Osteoblast (primary cell): ENCODE measurements at regions not wholly inside any gene's neighbourhood (a gene's known extent, or its start where the extent isn't known, plus 50 kb on each side); places are given as distances from the start of the nearest gene placed in this dataset.
"Not testable (repeated sequence)": the region's sequence is repeated elsewhere in the genome, so short reads cannot be mapped to it uniquely, and the experiment has no call there.

Experiments used
- DNase-seq: peaks from one replicate; pipeline ENCODE4 v3.0.0; 2011; ENCODE audit warnings: low spot score, mixed read lengths; ENCODE audit not compliant: insufficient read length; ENCODE audit errors: missing footprints
- H2AFZ ChIP-seq: 2 replicates; pipeline ENCODE4 v1.6.0; 2011; ENCODE audit warnings: mild to moderate bottlenecking, low read length
- H3K27ac ChIP-seq: 2 replicates; pipeline ENCODE4 v1.5.1; 2011; ENCODE audit warnings: mild to moderate bottlenecking, low read depth, low read length, moderate library complexity
- H3K27me3 ChIP-seq: 2 replicates; pipeline ENCODE4 v1.6.0; 2012; ENCODE audit warnings: mild to moderate bottlenecking, control low read depth, inconsistent platforms, low read length, moderate library complexity; ENCODE audit not compliant: insufficient read depth
- H3K36me3 ChIP-seq: 2 replicates; pipeline ENCODE4 v1.5.1; 2011; ENCODE audit warnings: mild to moderate bottlenecking, low read length, control low read depth, moderate library complexity; ENCODE audit not compliant: insufficient read depth
- H3K4me1 ChIP-seq: 2 replicates; pipeline ENCODE4 v1.5.1; 2011; ENCODE audit warnings: mild to moderate bottlenecking, low read length, control low read depth, moderate library complexity; ENCODE audit not compliant: insufficient read depth
- H3K4me2 ChIP-seq: 2 replicates; pipeline ENCODE4 v1.6.0; 2011; ENCODE audit warnings: mild to moderate bottlenecking, low read length; ENCODE audit not compliant: insufficient read depth
- H3K4me3 ChIP-seq: fragments of 200-600 bp; sonication (generic); 3 replicates; pipeline ENCODE4 v1.5.1; 2012; ENCODE audit warnings: mild to moderate bottlenecking, low read length, inconsistent platforms; ENCODE audit not compliant: insufficient read depth
- H3K79me2 ChIP-seq: 2 replicates; pipeline ENCODE4 v1.6.0; 2012; ENCODE audit warnings: mild to moderate bottlenecking, low read length, control low read depth, inconsistent platforms; ENCODE audit not compliant: insufficient read depth
- H3K9me3 ChIP-seq: 2 replicates; pipeline ENCODE4 v1.5.1; 2011; ENCODE audit warnings: low read depth, low read length, control low read depth
- H4K20me1 ChIP-seq: 2 replicates; pipeline ENCODE4 v1.6.0; 2012; ENCODE audit warnings: mild to moderate bottlenecking, low read length, control low read depth; ENCODE audit not compliant: insufficient read depth

- not testable (repeated sequence) for H3K27ac ChIP-seq, DNase-seq, H3K36me3 ChIP-seq, H3K9me3 ChIP-seq, H2AFZ ChIP-seq, H3K4me3 ChIP-seq, H3K27me3 ChIP-seq, H3K4me2 ChIP-seq, H4K20me1 ChIP-seq, H3K79me2 ChIP-seq, H3K4me1 ChIP-seq
Observed at GRCh38 chr11:67806728-67807235, 132.4 kb upstream of the ALDH3B2 start.

DNA sequence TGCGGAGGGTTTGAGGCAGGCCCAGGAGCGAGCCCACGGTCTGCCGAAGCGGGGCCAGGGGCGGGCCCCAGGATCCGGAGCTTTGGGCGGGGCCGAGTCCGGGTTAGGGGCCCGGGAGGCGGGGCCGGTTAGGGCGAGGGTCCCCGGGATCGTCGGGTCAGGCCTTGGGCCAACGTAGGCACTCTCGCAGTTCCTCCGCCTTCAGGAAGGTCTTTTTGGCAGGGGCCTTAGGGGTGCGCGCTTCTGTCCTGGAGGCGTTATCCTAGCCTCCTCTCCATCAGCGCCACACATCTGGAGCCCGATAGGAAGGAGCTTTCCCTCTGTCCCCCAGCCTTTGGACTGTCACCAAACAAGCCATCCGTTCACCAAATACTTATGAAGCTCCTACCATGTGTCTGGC, 131.8 kb upstream of the ALDH3B2 start:
- DNase-seq, H4K20me1 ChIP-seq, H3K27me3 ChIP-seq, H3K36me3 ChIP-seq, H3K4me1 ChIP-seq, H3K79me2 ChIP-seq, H3K27ac ChIP-seq, H3K9me3 ChIP-seq: not testable (repeated sequence)
- peak overlapping the region; percentile 75 for H3K4me2 ChIP-seq
- peak overlapping the region; percentile 41 for H2AFZ ChIP-seq
- peak overlapping the region; percentile 67 for H3K4me3 ChIP-seq

GRCh38 chr11:67805253-67806126, 131.1 kb upstream of the ALDH3B2 start:
- not testable (repeated sequence) for H4K20me1 ChIP-seq, H3K36me3 ChIP-seq, H3K4me1 ChIP-seq, H3K9me3 ChIP-seq, H3K79me2 ChIP-seq, H3K27me3 ChIP-seq
- Histone ChIP-seq H3K4me2 (peak overlapping the region; percentile 84), H3K27ac (peak overlapping the region; percentile 82), H3K4me3 (peak overlapping the region; percentile 82), H2AFZ (peak overlapping the region; percentile 91)
- DNase-seq: peak; percentile 95

GRCh38 chr11:67804435-67805252, 130.2 kb upstream of the ALDH3B2 start:
- Histone ChIP-seq H2AFZ (peak overlapping the region; percentile 91), H3K27ac (peak overlapping the region; percentile 82), H3K4me3 (peak overlapping the region; percentile 82), H3K4me2 (peak overlapping the region; percentile 84)
- DNase-seq, H3K79me2 ChIP-seq, H3K9me3 ChIP-seq, H3K27me3 ChIP-seq, H3K4me1 ChIP-seq, H3K36me3 ChIP-seq, H4K20me1 ChIP-seq: not testable (repeated sequence)

DNA sequence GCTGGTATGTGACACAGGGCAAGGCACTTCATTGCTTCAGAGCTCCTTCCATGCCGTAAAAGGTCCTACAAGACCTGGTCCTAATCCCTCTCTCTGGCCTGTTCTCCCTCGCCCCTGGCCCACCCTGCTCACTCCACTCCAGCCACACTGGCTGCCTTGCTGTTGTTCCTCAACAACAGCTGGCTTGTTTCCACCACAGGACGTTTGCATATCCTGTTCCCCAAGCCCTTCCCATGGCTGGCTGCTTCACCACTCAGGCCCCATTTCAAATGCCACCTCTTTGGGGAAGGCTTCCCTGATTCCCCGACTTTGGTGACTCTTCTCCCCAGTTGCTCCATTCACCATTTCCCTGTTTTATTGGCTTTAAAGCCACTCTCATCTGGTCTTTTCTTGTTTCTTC, 129.1 kb upstream of the ALDH3B2 start:
- H3K4me2 ChIP-seq, H3K27me3 ChIP-seq, H3K4me3 ChIP-seq, DNase-seq, H3K9me3 ChIP-seq, H3K79me2 ChIP-seq, H2AFZ ChIP-seq, H3K4me1 ChIP-seq, H3K36me3 ChIP-seq, H4K20me1 ChIP-seq, H3K27ac ChIP-seq: not testable (repeated sequence)

- DNase-seq: not testable (repeated sequence)
Observed at GRCh38 chr11:67803055-67803454, 128.6 kb upstream of the ALDH3B2 start.

GRCh38 chr11:67802623-67803022, 128.2 kb upstream of the ALDH3B2 start:
- not testable (repeated sequence) for H4K20me1 ChIP-seq, H3K4me3 ChIP-seq, H3K27me3 ChIP-seq, H3K4me1 ChIP-seq, H3K4me2 ChIP-seq, H2AFZ ChIP-seq, H3K36me3 ChIP-seq, H3K27ac ChIP-seq, DNase-seq, H3K9me3 ChIP-seq, H3K79me2 ChIP-seq

More at GRCh38 chr11:67803055-67803454, 128.6 kb upstream of the ALDH3B2 start:
- H3K27me3 ChIP-seq, H3K4me3 ChIP-seq, H3K9me3 ChIP-seq, H3K27ac ChIP-seq, H4K20me1 ChIP-seq, H3K4me2 ChIP-seq, H2AFZ ChIP-seq, H3K4me1 ChIP-seq, H3K79me2 ChIP-seq, H3K36me3 ChIP-seq: not testable (repeated sequence)

DNA sequence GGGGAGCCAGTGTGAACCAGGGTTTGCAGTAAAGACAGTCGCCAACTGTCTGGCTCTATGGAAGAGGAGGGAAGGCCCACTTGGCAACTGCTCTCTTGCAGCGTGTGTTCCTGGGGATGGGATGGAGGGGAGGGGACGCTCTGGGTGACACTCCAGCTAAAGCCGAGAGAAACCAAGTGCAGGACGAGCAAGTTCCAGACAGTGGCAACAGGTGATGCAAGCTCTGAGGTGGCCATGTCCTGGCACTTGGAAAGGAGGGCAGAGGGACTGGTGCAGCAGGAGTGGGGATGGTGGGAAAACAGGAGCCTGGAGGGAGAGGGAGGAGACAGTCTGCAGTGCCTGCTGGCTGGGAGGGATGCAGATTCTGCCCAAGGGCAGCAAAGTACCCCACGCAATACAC, 127.0 kb upstream of the ALDH3B2 start:
- not testable (repeated sequence) for H2AFZ ChIP-seq, H4K20me1 ChIP-seq, DNase-seq, H3K4me3 ChIP-seq, H3K36me3 ChIP-seq, H3K4me1 ChIP-seq, H3K9me3 ChIP-seq, H3K27ac ChIP-seq, H3K27me3 ChIP-seq, H3K4me2 ChIP-seq, H3K79me2 ChIP-seq
